ENCODE measurements at regions not wholly inside any gene's neighbourhood (a gene's known extent, or its start where the extent isn't known, plus 50 kb on each side); places are given as distances from the start of the nearest gene placed in this dataset.

- ATAC-seq (no peak), DNase-seq (ENCODE audit: low spot score) (no peak)
- no peak for TF ChIP-seq ESRRA (CRISPR knock-in tag; IDR thresholded peaks at IDR 0.05; ENCODE audit: borderline replicate concordance)
- TF ChIP-seq MYBL2 (CRISPR knock-in tag; IDR thresholded peaks at IDR 0.05): no peak
- no peak for TF ChIP-seq GRHL2 (CRISPR knock-in tag; IDR thresholded peaks at IDR 0.05; ENCODE audit: insufficient replicate concordance, severe bottlenecking)
- POLR2A ChIA-PET: no interaction called here
- H3K36me3 Mint-ChIP-seq: no peaks in the 10 kb centered on the region
- H3K4me3 Mint-ChIP-seq: no peak overlapping the region
- H3K27ac Mint-ChIP-seq: no peak overlapping the region
- 0 out of 2 replicates have a peak, but pooled peaks cover 3% of the 10 kb centered on the region for H3K4me1 Mint-ChIP-seq
- CTCF ChIA-PET: interaction anchor here (2.7 kb wide), 1 partner anchor 117 kb away, joined by 9 read pairs; no protein-coding TSS in a partner anchor
- no peaks in the 10 kb centered on the region for H3K9me3 Mint-ChIP-seq
- no peaks in the 10 kb centered on the region for H3K27me3 Mint-ChIP-seq (ENCODE audit: low read depth)
Observed at GRCh38 chr6:33888664-33889200, 84.9 kb upstream of the MLN start.

GRCh38 chr6:33888183-33888582 lies 84.4 kb upstream of the MLN start:
- Mint-ChIP-seq H3K9me3 (no peaks in the 10 kb centered on the region), H3K36me3 (no peaks in the 10 kb centered on the region), H3K27ac (no peak overlapping the region), H3K4me1 (no peaks in the 10 kb centered on the region), H3K27me3 (ENCODE audit: low read depth) (no peaks in the 10 kb centered on the region), H3K4me3 (no peak overlapping the region)
- ChIA-PET POLR2A (no interaction called here), CTCF (interaction anchor here (2.7 kb wide), 1 partner anchor 117 kb away, joined by 9 read pairs; no protein-coding TSS in a partner anchor)
- no peak for DNase-seq (ENCODE audit: low spot score)
- no peak for ATAC-seq
- TF ChIP-seq SMAD4 (CRISPR knock-in tag; IDR thresholded peaks at IDR 0.05) (no peak), ZNF671 (CRISPR knock-in tag; IDR thresholded peaks at IDR 0.05) (no peak), ZNF232 (CRISPR knock-in tag; IDR thresholded peaks at IDR 0.05) (no peak), GTF2I (CRISPR knock-in tag; conservative IDR thresholded peaks at IDR 0.05) (no peak), CBFB (CRISPR knock-in tag; IDR thresholded peaks at IDR 0.05; ENCODE audit: low read depth) (no peak), E2F1 (CRISPR knock-in tag; IDR thresholded peaks at IDR 0.05) (no peak), ZNF396 (CRISPR knock-in tag; IDR thresholded peaks at IDR 0.05; ENCODE audit: borderline replicate concordance) (no peak), ZNF423 (CRISPR knock-in tag; IDR thresholded peaks at IDR 0.05) (no peak), STAT6 (CRISPR knock-in tag; conservative IDR thresholded peaks at IDR 0.05; ENCODE audit: low read depth) (no peak), FOXK1 (CRISPR knock-in tag; IDR thresholded peaks at IDR 0.05) (no peak), TEAD1 (CRISPR knock-in tag; IDR thresholded peaks at IDR 0.05) (no peak), MXD4 (CRISPR knock-in tag; IDR thresholded peaks at IDR 0.05; ENCODE audit: borderline replicate concordance) (no peak), NR1H2 (CRISPR knock-in tag; IDR thresholded peaks at IDR 0.05) (no peak), ZNF281 (CRISPR knock-in tag; IDR thresholded peaks at IDR 0.05) (no peak), SP1 (CRISPR knock-in tag; conservative IDR thresholded peaks at IDR 0.05) (no peak), NR3C1 (CRISPR knock-in tag; conservative IDR thresholded peaks at IDR 0.05; ENCODE audit: low read depth) (no peak)
